ENCODE measurements at regions not wholly inside any gene's neighbourhood (a gene's known extent, or its start where the extent isn't known, plus 50 kb on each side); places are given as distances from the start of the nearest gene placed in this dataset.

GRCh38 chr4:10288830-10289537, 168.2 kb downstream of the ZNF518B start:
- H3K4me1 Mint-ChIP-seq: no peaks in the 10 kb centered on the region
- no peak for TF ChIP-seq CTCF (IDR thresholded peaks at IDR 0.05)
- no peak for DNase-seq
- no peak overlapping the region for H3K27ac Mint-ChIP-seq
- H3K36me3 Mint-ChIP-seq (ENCODE audit: low read depth): no peaks in the 10 kb centered on the region
- H3K9me3 Mint-ChIP-seq: no peaks in the 10 kb centered on the region
- H3K4me3 Mint-ChIP-seq: no peak overlapping the region
- peaks cover 10% of the 10 kb centered on the region for H3K27me3 Mint-ChIP-seq (ENCODE audit: low read depth, poor library complexity)

GRCh38 chr4:10285028-10285427, 168.4 kb upstream of the WDR1 start:
- no peaks in the 10 kb centered on the region for H3K36me3 Mint-ChIP-seq (ENCODE audit: low read depth)
- DNase-seq: no peak
- no peaks in the 10 kb centered on the region for H3K4me1 Mint-ChIP-seq
- no peak for TF ChIP-seq CTCF (IDR thresholded peaks at IDR 0.05)
- no peak overlapping the region for H3K27ac Mint-ChIP-seq
- no peak overlapping the region for H3K4me3 Mint-ChIP-seq
- H3K9me3 Mint-ChIP-seq: no peaks in the 10 kb centered on the region
- peaks cover 11% of the 10 kb centered on the region for H3K27me3 Mint-ChIP-seq (ENCODE audit: low read depth, poor library complexity)

- TF ChIP-seq CTCF (IDR thresholded peaks at IDR 0.05): no peak
- Mint-ChIP-seq H3K36me3 (ENCODE audit: low read depth) (no peaks in the 10 kb centered on the region), H3K27ac (no peak overlapping the region)
Measured at GRCh38 chr4:10283761-10284160, 167.2 kb upstream of the WDR1 start.

GRCh38 chr4:10281996-10282395, 165.4 kb upstream of the WDR1 start:
- Mint-ChIP-seq H3K4me1 (no peaks in the 10 kb centered on the region), H3K27ac (no peak overlapping the region), H3K27me3 (ENCODE audit: low read depth, poor library complexity) (peaks cover 15% of the 10 kb centered on the region), H3K36me3 (ENCODE audit: low read depth) (no peaks in the 10 kb centered on the region), H3K4me3 (no peak overlapping the region), H3K9me3 (no peaks in the 10 kb centered on the region)
- TF ChIP-seq CTCF (IDR thresholded peaks at IDR 0.05): no peak
- DNase-seq: no peak

More at GRCh38 chr4:10283761-10284160, 167.2 kb upstream of the WDR1 start:
- H3K4me3 Mint-ChIP-seq: no peak overlapping the region
- H3K27me3 Mint-ChIP-seq (ENCODE audit: low read depth, poor library complexity): peaks cover 10% of the 10 kb centered on the region
- H3K4me1 Mint-ChIP-seq: no peaks in the 10 kb centered on the region
- no peak for DNase-seq
- H3K9me3 Mint-ChIP-seq: no peaks in the 10 kb centered on the region

- H3K27ac Mint-ChIP-seq: no peak overlapping the region
- no peak for TF ChIP-seq CTCF (IDR thresholded peaks at IDR 0.05)
- H3K4me3 Mint-ChIP-seq: no peak overlapping the region
- peaks cover 30% of the 10 kb centered on the region for H3K27me3 Mint-ChIP-seq (ENCODE audit: low read depth, poor library complexity)
- H3K9me3 Mint-ChIP-seq: no peaks in the 10 kb centered on the region
- no peaks in the 10 kb centered on the region for H3K4me1 Mint-ChIP-seq
- no peak for DNase-seq
- H3K36me3 Mint-ChIP-seq (ENCODE audit: low read depth): no peaks in the 10 kb centered on the region
Measured at GRCh38 chr4:10279261-10279660, 162.7 kb upstream of the WDR1 start.

GRCh38 chr4:10278071-10278470, 161.5 kb upstream of the WDR1 start:
- no peak for TF ChIP-seq CTCF (IDR thresholded peaks at IDR 0.05)
- no peak for DNase-seq
- no peak overlapping the region for H3K4me3 Mint-ChIP-seq

More at GRCh38 chr4:10278071-10278470, 161.5 kb upstream of the WDR1 start:
- H3K36me3 Mint-ChIP-seq (ENCODE audit: low read depth): no peaks in the 10 kb centered on the region
- peaks cover 33% of the 10 kb centered on the region for H3K27me3 Mint-ChIP-seq (ENCODE audit: low read depth, poor library complexity)
- no peaks in the 10 kb centered on the region for H3K4me1 Mint-ChIP-seq
- H3K27ac Mint-ChIP-seq: no peak overlapping the region
- H3K9me3 Mint-ChIP-seq: no peaks in the 10 kb centered on the region

Measured in nephron progenitor cell (in vitro differentiated cells).